GM23338 (cell line): ENCODE measurements at regions not wholly inside any gene's neighbourhood (a gene's known extent, or its start where the extent isn't known, plus 50 kb on each side); places are given as distances from the start of the nearest gene placed in this dataset.

Experiments used
- ATAC-seq: fragments of 200-7000 bp; cut with Tn5 transposase; 3 replicates; pipeline ENCODE4 v1.9.1; 2020
- DNase-seq: peaks from one replicate; pipeline ENCODE4 v3.0.0-alpha.2; 2015; ENCODE audit warnings: low spot score
- H2AFZ ChIP-seq: fragments of 200-600 bp; sonication (generic); 2 replicates; pipeline ENCODE4 v1.8.0; 2016; ENCODE audit warnings: antibody characterized with exemption, mild to moderate bottlenecking, moderate library complexity
- H3F3A ChIP-seq: fragments of 200-600 bp; sonication (generic); replicated peaks from 2 replicates; pipeline ENCODE4 v1.8.0; 2017; ENCODE audit warnings: antibody characterized with exemption, mixed run types, low read depth
- H3K27ac ChIP-seq: fragments of 200-600 bp; sonication (generic); 2 replicates; pipeline ENCODE4 v1.6.1; 2016; ENCODE audit warnings: low read depth
- H3K27me3 ChIP-seq: fragments of 200-600 bp; sonication (generic); 2 replicates; pipeline ENCODE4 v1.8.0; 2016; ENCODE audit warnings: mild to moderate bottlenecking, mixed run types, moderate library complexity; ENCODE audit not compliant: insufficient read depth
- H3K36me3 ChIP-seq: fragments of 200-600 bp; sonication (generic); 2 replicates; pipeline ENCODE4 v1.8.0; 2016; ENCODE audit warnings: mild to moderate bottlenecking; ENCODE audit not compliant: insufficient read depth
- H3K4me1 ChIP-seq: fragments of 200-600 bp; sonication (generic); 2 replicates; pipeline ENCODE4 v1.8.0; 2016; ENCODE audit warnings: mild to moderate bottlenecking, moderate library complexity; ENCODE audit not compliant: insufficient read depth
- H3K4me2 ChIP-seq: fragments of 200-600 bp; sonication (generic); 2 replicates; pipeline ENCODE4 v1.7.1; 2017; ENCODE audit warnings: mixed run types
- H3K4me3 ChIP-seq: fragments of 200-600 bp; sonication (generic); 2 replicates; pipeline ENCODE4 v1.6.1; 2016; ENCODE audit warnings: mixed run types
- H3K79me2 ChIP-seq: fragments of 200-600 bp; sonication (generic); replicated peaks from 2 replicates; pipeline ENCODE4 v1.8.0; 2017; ENCODE audit warnings: mild to moderate bottlenecking; ENCODE audit not compliant: insufficient read depth
- H3K9me2 ChIP-seq: fragments of 200-600 bp; sonication (generic); 2 replicates; pipeline ENCODE4 v1.8.0; 2017; ENCODE audit not compliant: insufficient read depth
- H4K20me1 ChIP-seq: fragments of 200-600 bp; sonication (generic); replicated peaks from 2 replicates; pipeline ENCODE4 v1.8.0; 2017; ENCODE audit warnings: mild to moderate bottlenecking; ENCODE audit not compliant: insufficient read depth
- H3K27ac Mint-ChIP-seq: 2 replicates; pipeline ENCODE4 v1.8.0; 2020; ENCODE audit warnings: inconsistent platforms, mild to moderate bottlenecking, moderate library complexity, mixed read lengths
- H3K27me3 Mint-ChIP-seq: 3 replicates; pipeline ENCODE4 v1.8.0; 2022; ENCODE audit warnings: low read depth, mild to moderate bottlenecking, moderate library complexity, mixed read lengths, inconsistent platforms; ENCODE audit not compliant: insufficient read depth, poor library complexity
- H3K36me3 Mint-ChIP-seq: 3 replicates; pipeline ENCODE4 v1.8.0; 2021; ENCODE audit warnings: low read depth, mild to moderate bottlenecking, inconsistent platforms, moderate library complexity, mixed read lengths
- H3K4me1 Mint-ChIP-seq: 3 replicates; pipeline ENCODE4 v1.8.0; 2020; ENCODE audit warnings: mild to moderate bottlenecking, inconsistent platforms, mixed read lengths
- H3K4me3 Mint-ChIP-seq: 3 replicates; pipeline ENCODE4 v1.8.0; 2021; ENCODE audit warnings: moderate library complexity, mild to moderate bottlenecking, inconsistent platforms, mixed read lengths
- H3K9me3 Mint-ChIP-seq: 3 replicates; pipeline ENCODE4 v1.8.0; 2020; ENCODE audit warnings: moderate library complexity, mild to moderate bottlenecking, inconsistent platforms, mixed read lengths
- CREB1 ChIP-seq: fragments of 250-450 bp; sonication (Bioruptor Pico); IDR thresholded peaks from 2 replicates; pipeline ENCODE4 v1.5.0; 2020; ENCODE audit warnings: low read depth, mild to moderate bottlenecking, moderate library complexity
- EZH2 ChIP-seq: fragments of 200-600 bp; sonication (generic); IDR thresholded peaks from one replicate; pipeline ENCODE4 v1.8.0; 2017; ENCODE audit warnings: antibody characterized with exemption, mild to moderate bottlenecking, low read depth; ENCODE audit not compliant: unreplicated experiment
- EZH2phosphoT487 ChIP-seq: fragments of 200-600 bp; sonication (generic); IDR thresholded peaks from one replicate; pipeline ENCODE4 v1.8.1; 2018; ENCODE audit warnings: antibody characterized with exemption; ENCODE audit not compliant: unreplicated experiment
- JUNB ChIP-seq: IDR thresholded peaks from one replicate; pipeline ENCODE4 v1.6.1; 2016; ENCODE audit warnings: antibody characterized with exemption; ENCODE audit not compliant: unreplicated experiment
- NANOG ChIP-seq: IDR thresholded peaks from 2 replicates; pipeline ENCODE4 v1.6.1; 2016; ENCODE audit warnings: antibody characterized with exemption, borderline replicate concordance
- POLR2AphosphoS5 ChIP-seq: IDR thresholded peaks from 2 replicates; pipeline ENCODE4 v1.6.1; 2016; ENCODE audit warnings: antibody characterized with exemption, low read depth
- STAT1 ChIP-seq: IDR thresholded peaks from one replicate; pipeline ENCODE4 v1.6.1; 2016; ENCODE audit warnings: antibody characterized with exemption; ENCODE audit not compliant: unreplicated experiment
- ZNF114 ChIP-seq: fragments of 250-450 bp; sonication (Bioruptor Pico); IDR thresholded peaks from 2 replicates; pipeline ENCODE4 v1.5.0; 2020; ENCODE audit warnings: mild to moderate bottlenecking, moderate library complexity
- TF ChIP-seq, protein P1 (sequence below): IDR thresholded peaks from one replicate; pipeline ENCODE4 v1.6.1; 2018; ENCODE audit warnings: antibody characterized with exemption; ENCODE audit not compliant: unreplicated experiment
- TF ChIP-seq, protein P2 (sequence below): fragments of 250-450 bp; sonication (Bioruptor Pico); IDR thresholded peaks from 2 replicates; pipeline ENCODE4 v1.5.0; 2020; ENCODE audit warnings: mild to moderate bottlenecking, moderate library complexity
- TF ChIP-seq, protein P3 (sequence below): IDR thresholded peaks from 2 replicates; pipeline ENCODE4 v1.6.1; 2016; ENCODE audit warnings: antibody characterized with exemption

DNA sequence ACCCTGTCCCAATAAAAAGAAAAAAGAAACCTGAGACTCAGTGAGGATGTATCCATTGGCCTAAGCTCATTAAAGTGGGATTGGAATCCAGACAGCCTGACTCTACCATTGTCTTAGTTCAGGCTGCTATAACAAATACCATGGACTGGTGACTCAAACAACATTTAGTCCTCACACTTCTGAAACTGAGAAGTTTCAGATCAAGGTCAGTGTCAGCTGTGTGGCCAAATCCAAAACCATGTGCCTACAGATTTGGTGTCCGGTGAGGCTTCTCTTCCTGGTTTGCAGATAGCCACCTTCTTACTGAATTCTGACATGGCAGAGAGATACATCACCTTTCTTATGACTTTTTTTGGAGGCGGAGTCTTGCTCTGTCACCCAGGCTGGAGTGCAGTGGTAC is 53.3 kb upstream of the KDM8 start (continued):
- TF ChIP-seq, protein P1, sequence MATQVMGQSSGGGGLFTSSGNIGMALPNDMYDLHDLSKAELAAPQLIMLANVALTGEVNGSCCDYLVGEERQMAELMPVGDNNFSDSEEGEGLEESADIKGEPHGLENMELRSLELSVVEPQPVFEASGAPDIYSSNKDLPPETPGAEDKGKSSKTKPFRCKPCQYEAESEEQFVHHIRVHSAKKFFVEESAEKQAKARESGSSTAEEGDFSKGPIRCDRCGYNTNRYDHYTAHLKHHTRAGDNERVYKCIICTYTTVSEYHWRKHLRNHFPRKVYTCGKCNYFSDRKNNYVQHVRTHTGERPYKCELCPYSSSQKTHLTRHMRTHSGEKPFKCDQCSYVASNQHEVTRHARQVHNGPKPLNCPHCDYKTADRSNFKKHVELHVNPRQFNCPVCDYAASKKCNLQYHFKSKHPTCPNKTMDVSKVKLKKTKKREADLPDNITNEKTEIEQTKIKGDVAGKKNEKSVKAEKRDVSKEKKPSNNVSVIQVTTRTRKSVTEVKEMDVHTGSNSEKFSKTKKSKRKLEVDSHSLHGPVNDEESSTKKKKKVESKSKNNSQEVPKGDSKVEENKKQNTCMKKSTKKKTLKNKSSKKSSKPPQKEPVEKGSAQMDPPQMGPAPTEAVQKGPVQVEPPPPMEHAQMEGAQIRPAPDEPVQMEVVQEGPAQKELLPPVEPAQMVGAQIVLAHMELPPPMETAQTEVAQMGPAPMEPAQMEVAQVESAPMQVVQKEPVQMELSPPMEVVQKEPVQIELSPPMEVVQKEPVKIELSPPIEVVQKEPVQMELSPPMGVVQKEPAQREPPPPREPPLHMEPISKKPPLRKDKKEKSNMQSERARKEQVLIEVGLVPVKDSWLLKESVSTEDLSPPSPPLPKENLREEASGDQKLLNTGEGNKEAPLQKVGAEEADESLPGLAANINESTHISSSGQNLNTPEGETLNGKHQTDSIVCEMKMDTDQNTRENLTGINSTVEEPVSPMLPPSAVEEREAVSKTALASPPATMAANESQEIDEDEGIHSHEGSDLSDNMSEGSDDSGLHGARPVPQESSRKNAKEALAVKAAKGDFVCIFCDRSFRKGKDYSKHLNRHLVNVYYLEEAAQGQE: no peak
- no peak for TF ChIP-seq NANOG
- no peak for TF ChIP-seq STAT1
- no peak for TF ChIP-seq EZH2
- no peak for TF ChIP-seq CREB1

DNA sequence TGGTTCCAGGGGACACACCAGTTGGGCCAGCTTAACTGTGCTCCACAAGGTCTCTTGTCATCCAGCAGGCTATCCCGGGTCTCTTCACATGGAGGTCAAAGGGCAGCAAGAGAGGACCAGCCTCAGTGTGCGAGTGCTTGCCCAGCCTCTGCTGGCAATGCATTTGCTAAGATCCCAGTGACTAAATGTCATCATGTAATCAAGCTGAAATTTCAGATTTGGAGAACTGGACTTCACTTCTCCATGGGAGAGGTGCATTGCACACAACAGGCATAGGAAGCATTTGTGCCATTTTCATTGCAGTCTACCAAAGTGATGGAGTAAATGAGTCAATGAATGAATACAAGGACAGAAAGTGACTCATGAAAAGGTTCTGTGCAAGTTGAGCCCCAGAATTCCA is 51.2 kb upstream of the KDM8 start:
- Histone ChIP-seq H2AFZ (no peak overlapping the region), H3K79me2 (no peaks in the 10 kb centered on the region), H3K36me3 (no peaks in the 10 kb centered on the region), H3K4me2 (no peak overlapping the region), H3K4me3 (no peak overlapping the region), H3K9me2 (no peaks in the 10 kb centered on the region), H3K27ac (no peak overlapping the region), H3K27me3 (no peaks in the 10 kb centered on the region), H3K4me1 (no peaks in the 10 kb centered on the region; the same call in 1 of the 2 replicates), H4K20me1 (no peaks in the 10 kb centered on the region), H3F3A (no peaks in the 10 kb centered on the region)
- no peak for DNase-seq
- H3K27me3 Mint-ChIP-seq: peaks cover 4% of the 10 kb centered on the region
- no peak overlapping the region for H3K4me3 Mint-ChIP-seq
- no peaks in the 10 kb centered on the region for H3K4me1 Mint-ChIP-seq
- H3K9me3 Mint-ChIP-seq: peaks cover 44% of the 10 kb centered on the region
- no peak for ATAC-seq
- H3K36me3 Mint-ChIP-seq: no peaks in the 10 kb centered on the region; the same call in 1 of the 3 replicates
- H3K27ac Mint-ChIP-seq: no peak overlapping the region
- TF ChIP-seq, protein P2, sequence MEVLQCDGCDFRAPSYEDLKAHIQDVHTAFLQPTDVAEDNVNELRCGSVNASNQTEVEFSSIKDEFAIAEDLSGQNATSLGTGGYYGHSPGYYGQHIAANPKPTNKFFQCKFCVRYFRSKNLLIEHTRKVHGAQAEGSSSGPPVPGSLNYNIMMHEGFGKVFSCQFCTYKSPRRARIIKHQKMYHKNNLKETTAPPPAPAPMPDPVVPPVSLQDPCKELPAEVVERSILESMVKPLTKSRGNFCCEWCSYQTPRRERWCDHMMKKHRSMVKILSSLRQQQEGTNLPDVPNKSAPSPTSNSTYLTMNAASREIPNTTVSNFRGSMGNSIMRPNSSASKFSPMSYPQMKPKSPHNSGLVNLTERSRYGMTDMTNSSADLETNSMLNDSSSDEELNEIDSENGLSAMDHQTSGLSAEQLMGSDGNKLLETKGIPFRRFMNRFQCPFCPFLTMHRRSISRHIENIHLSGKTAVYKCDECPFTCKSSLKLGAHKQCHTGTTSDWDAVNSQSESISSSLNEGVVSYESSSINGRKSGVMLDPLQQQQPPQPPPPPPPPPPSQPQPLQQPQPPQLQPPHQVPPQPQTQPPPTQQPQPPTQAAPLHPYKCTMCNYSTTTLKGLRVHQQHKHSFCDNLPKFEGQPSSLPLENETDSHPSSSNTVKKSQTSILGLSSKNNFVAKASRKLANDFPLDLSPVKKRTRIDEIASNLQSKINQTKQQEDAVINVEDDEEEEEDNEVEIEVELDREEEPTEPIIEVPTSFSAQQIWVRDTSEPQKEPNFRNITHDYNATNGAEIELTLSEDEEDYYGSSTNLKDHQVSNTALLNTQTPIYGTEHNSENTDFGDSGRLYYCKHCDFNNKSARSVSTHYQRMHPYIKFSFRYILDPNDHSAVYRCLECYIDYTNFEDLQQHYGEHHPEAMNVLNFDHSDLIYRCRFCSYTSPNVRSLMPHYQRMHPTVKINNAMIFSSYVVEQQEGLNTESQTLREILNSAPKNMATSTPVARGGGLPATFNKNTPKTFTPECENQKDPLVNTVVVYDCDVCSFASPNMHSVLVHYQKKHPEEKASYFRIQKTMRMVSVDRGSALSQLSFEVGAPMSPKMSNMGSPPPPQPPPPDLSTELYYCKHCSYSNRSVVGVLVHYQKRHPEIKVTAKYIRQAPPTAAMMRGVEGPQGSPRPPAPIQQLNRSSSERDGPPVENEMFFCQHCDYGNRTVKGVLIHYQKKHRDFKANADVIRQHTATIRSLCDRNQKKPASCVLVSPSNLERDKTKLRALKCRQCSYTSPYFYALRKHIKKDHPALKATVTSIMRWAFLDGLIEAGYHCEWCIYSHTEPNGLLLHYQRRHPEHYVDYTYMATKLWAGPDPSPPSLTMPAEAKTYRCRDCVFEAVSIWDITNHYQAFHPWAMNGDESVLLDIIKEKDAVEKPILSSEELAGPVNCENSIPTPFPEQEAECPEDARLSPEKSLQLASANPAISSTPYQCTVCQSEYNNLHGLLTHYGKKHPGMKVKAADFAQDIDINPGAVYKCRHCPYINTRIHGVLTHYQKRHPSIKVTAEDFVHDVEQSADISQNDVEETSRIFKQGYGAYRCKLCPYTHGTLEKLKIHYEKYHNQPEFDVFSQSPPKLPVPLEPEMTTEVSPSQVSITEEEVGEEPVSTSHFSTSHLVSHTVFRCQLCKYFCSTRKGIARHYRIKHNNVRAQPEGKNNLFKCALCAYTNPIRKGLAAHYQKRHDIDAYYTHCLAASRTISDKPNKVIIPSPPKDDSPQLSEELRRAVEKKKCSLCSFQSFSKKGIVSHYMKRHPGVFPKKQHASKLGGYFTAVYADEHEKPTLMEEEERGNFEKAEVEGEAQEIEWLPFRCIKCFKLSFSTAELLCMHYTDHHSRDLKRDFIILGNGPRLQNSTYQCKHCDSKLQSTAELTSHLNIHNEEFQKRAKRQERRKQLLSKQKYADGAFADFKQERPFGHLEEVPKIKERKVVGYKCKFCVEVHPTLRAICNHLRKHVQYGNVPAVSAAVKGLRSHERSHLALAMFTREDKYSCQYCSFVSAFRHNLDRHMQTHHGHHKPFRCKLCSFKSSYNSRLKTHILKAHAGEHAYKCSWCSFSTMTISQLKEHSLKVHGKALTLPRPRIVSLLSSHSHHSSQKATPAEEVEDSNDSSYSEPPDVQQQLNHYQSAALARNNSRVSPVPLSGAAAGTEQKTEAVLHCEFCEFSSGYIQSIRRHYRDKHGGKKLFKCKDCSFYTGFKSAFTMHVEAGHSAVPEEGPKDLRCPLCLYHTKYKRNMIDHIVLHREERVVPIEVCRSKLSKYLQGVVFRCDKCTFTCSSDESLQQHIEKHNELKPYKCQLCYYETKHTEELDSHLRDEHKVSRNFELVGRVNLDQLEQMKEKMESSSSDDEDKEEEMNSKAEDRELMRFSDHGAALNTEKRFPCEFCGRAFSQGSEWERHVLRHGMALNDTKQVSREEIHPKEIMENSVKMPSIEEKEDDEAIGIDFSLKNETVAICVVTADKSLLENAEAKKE (CRISPR knock-in tag): no peak
- TF ChIP-seq STAT1 (no peak), CREB1 (no peak), ZNF114 (no peak), EZH2 (no peak), NANOG (no peak), EZH2phosphoT487 (no peak), POLR2AphosphoS5 (no peak), JUNB (no peak)
- TF ChIP-seq, protein P3, sequence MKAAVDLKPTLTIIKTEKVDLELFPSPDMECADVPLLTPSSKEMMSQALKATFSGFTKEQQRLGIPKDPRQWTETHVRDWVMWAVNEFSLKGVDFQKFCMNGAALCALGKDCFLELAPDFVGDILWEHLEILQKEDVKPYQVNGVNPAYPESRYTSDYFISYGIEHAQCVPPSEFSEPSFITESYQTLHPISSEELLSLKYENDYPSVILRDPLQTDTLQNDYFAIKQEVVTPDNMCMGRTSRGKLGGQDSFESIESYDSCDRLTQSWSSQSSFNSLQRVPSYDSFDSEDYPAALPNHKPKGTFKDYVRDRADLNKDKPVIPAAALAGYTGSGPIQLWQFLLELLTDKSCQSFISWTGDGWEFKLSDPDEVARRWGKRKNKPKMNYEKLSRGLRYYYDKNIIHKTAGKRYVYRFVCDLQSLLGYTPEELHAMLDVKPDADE: no peak
- TF ChIP-seq, protein P1: no peak
